PFSK-1 (cell line): ENCODE measurements at regions not wholly inside any gene's neighbourhood (a gene's known extent, or its start where the extent isn't known, plus 50 kb on each side); places are given as distances from the start of the nearest gene placed in this dataset.

Experiments
- POLR2AphosphoS5 ChIP-seq: IDR thresholded peaks from 2 replicates; pipeline ENCODE4 v1.6.1; 2012; ENCODE audit warnings: low read depth, mild to moderate bottlenecking, control low read depth, low read length, moderate library complexity
- TAF1 ChIP-seq: IDR thresholded peaks from 2 replicates; pipeline ENCODE4 v1.6.1; 2012; ENCODE audit warnings: low read length, control low read depth, borderline replicate concordance; ENCODE audit not compliant: insufficient read depth
- TF ChIP-seq, protein P1 (sequence below), 2 experiments: IDR thresholded peaks; 2 replicates each; pipeline versions ENCODE4 v1.6.1 to v1.8.0; 2011 to 2012; ENCODE audit warnings: low read depth in 2 of 2, low read length in 2 of 2, control low read depth in 1 of 2, inconsistent platforms in 1 of 2, mild to moderate bottlenecking in 1 of 2, moderate library complexity in 1 of 2; ENCODE audit not compliant: insufficient read depth in 1 of 2

- TF ChIP-seq TAF1 (no peak), POLR2AphosphoS5 (no peak)
- TF ChIP-seq, protein P1, sequence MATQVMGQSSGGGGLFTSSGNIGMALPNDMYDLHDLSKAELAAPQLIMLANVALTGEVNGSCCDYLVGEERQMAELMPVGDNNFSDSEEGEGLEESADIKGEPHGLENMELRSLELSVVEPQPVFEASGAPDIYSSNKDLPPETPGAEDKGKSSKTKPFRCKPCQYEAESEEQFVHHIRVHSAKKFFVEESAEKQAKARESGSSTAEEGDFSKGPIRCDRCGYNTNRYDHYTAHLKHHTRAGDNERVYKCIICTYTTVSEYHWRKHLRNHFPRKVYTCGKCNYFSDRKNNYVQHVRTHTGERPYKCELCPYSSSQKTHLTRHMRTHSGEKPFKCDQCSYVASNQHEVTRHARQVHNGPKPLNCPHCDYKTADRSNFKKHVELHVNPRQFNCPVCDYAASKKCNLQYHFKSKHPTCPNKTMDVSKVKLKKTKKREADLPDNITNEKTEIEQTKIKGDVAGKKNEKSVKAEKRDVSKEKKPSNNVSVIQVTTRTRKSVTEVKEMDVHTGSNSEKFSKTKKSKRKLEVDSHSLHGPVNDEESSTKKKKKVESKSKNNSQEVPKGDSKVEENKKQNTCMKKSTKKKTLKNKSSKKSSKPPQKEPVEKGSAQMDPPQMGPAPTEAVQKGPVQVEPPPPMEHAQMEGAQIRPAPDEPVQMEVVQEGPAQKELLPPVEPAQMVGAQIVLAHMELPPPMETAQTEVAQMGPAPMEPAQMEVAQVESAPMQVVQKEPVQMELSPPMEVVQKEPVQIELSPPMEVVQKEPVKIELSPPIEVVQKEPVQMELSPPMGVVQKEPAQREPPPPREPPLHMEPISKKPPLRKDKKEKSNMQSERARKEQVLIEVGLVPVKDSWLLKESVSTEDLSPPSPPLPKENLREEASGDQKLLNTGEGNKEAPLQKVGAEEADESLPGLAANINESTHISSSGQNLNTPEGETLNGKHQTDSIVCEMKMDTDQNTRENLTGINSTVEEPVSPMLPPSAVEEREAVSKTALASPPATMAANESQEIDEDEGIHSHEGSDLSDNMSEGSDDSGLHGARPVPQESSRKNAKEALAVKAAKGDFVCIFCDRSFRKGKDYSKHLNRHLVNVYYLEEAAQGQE (IDR thresholded peaks at IDR 0.05; ENCODE audit: insufficient read depth in 1 of 2, low read depth in 2 of 2, low read length in 2 of 2) = no peak
Measured at GRCh38 chr21:28641731-28642130, 350.9 kb downstream of the LTN1 start.
